ENCODE measurements at regions not wholly inside any gene's neighbourhood (a gene's known extent, or its start where the extent isn't known, plus 50 kb on each side); places are given as distances from the start of the nearest gene placed in this dataset.

DNA sequence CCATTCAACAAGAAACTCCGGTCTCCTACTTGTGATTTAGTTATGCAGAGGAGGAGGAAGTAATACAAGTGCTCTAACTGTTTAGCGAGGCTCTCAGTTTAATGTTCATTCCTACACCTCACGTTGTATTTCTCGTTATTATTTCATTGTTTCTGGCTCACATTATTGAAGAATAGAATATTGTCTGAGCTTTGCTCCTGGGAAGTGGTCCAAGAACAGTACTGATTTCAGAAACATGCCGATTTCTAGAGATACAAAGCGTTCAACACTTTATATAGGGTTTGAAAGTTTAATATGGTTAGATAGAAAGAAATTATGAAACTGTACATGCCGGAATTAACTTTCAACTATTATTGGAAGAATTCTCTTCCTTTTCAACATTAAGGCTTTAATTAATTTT, 1145.5 kb downstream of the TBL1XR1 start:
- no peak for TF ChIP-seq EZH2 (IDR thresholded peaks at IDR 0.05; ENCODE audit: insufficient read depth, poor library complexity, severe bottlenecking)
- no peak for TF ChIP-seq EZH2phosphoT487 (IDR thresholded peaks at IDR 0.05; ENCODE audit: insufficient read depth, low read depth)
